Thyroid gland (tissue), 4 donors: ENCODE measurements at regions not wholly inside any gene's neighbourhood (a gene's known extent, or its start where the extent isn't known, plus 50 kb on each side); places are given as distances from the start of the nearest gene placed in this dataset.

Source experiments
- CTCF ChIP-seq, 6 experiments: fragments of 200-600 bp in 3 of 6; fragments of 450-650 bp in 3 of 6; sonication (generic) in 3 of 6; IDR thresholded peaks; one replicate each; pipeline ENCODE4 v1.5.1; 2016 to 2019; ENCODE audit warnings: antibody characterized with exemption in 6 of 6, mild to moderate bottlenecking in 2 of 6, inconsistent platforms in 1 of 6, moderate library complexity in 1 of 6
- POLR2A ChIP-seq, 2 donors: fragments of 450-650 bp; IDR thresholded peaks; one replicate each; pipeline ENCODE4 v1.6.1; 2017; ENCODE audit warnings: antibody characterized with exemption in 2 of 2, mild to moderate bottlenecking in 2 of 2, moderate library complexity in 1 of 2

DNA sequence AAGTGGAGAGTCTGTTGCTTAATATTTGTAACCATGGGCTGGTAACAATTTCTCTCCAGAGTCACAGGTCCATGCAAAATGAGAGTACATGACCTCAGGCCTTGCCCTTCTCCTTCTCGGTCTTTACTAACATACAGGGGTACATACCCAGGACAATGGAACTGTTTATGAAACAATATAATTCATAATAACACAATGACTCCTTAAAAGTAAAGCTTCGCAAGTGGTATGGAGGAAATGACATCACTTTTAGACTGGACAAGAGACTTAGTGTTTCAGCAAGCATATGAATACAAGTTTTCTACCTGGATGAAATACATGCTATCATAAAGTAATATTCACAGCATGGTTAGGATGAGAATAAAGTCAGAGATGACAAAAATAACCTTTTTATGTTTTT, 386.6 kb downstream of the PLK2 start:
- TF ChIP-seq CTCF (IDR thresholded peaks at IDR 0.05), result no peak
- no peak for TF ChIP-seq POLR2A (IDR thresholded peaks at IDR 0.05)
